Tibial nerve (tissue), 4 donors: ENCODE measurements at regions not wholly inside any gene's neighbourhood (a gene's known extent, or its start where the extent isn't known, plus 50 kb on each side); places are given as distances from the start of the nearest gene placed in this dataset.

Source experiments
- EP300 ChIP-seq, 2 donors: sonication (generic); formaldehyde crosslinking; IDR thresholded peaks; one replicate each; pipeline ENCODE4 v1.6.1; 2017; ENCODE audit warnings: antibody characterized with exemption in 2 of 2, mild to moderate bottlenecking in 1 of 2
- POLR2A ChIP-seq, 2 donors: fragments of 450-650 bp; IDR thresholded peaks; one replicate each; pipeline ENCODE4 v1.6.1; 2017; ENCODE audit warnings: antibody characterized with exemption in 2 of 2, mild to moderate bottlenecking in 2 of 2, moderate library complexity in 2 of 2
- TF ChIP-seq, protein P1 (sequence below), 5 experiments: fragments of 200-600 bp in 3 of 5; fragments of 450-650 bp in 2 of 5; sonication (generic) in 3 of 5; IDR thresholded peaks; one replicate each; pipeline ENCODE4 v1.5.1; 2016 to 2019; ENCODE audit warnings: antibody characterized with exemption in 5 of 5, mild to moderate bottlenecking in 3 of 5, moderate library complexity in 2 of 5

DNA sequence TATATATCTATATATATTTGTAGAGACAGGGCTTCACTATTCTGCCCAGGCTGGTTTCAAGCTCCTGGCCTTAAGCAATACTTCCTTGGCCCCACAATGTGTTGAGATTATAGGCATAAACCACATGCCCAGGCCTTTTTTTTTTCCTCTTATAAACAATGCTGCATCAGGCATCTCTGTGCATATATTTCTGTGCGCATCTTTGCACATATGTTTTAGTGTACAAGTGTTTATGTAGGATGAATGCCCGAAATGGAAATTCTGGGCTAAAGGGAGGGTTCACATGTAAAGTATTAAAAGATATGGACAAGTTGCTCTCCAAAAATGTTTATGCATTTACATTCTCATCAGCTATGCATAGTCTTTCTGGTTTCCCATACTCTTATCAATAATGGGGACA, 183.2 kb upstream of the SPRED2 start:
- TF ChIP-seq EP300 (IDR thresholded peaks at IDR 0.05) (no peak), POLR2A (IDR thresholded peaks at IDR 0.05) (no peak)
- TF ChIP-seq, protein P1, sequence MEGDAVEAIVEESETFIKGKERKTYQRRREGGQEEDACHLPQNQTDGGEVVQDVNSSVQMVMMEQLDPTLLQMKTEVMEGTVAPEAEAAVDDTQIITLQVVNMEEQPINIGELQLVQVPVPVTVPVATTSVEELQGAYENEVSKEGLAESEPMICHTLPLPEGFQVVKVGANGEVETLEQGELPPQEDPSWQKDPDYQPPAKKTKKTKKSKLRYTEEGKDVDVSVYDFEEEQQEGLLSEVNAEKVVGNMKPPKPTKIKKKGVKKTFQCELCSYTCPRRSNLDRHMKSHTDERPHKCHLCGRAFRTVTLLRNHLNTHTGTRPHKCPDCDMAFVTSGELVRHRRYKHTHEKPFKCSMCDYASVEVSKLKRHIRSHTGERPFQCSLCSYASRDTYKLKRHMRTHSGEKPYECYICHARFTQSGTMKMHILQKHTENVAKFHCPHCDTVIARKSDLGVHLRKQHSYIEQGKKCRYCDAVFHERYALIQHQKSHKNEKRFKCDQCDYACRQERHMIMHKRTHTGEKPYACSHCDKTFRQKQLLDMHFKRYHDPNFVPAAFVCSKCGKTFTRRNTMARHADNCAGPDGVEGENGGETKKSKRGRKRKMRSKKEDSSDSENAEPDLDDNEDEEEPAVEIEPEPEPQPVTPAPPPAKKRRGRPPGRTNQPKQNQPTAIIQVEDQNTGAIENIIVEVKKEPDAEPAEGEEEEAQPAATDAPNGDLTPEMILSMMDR (IDR thresholded peaks at IDR 0.05): no peak
